CD4-positive, alpha-beta T cell (primary cell): ENCODE measurements at regions not wholly inside any gene's neighbourhood (a gene's known extent, or its start where the extent isn't known, plus 50 kb on each side); places are given as distances from the start of the nearest gene placed in this dataset.

Experiments used
- ATAC-seq: fragments of 200-7000 bp; cut with Tn5 transposase; one replicate; pipeline ENCODE4 v1.10.0; 2022; ENCODE audit warnings: mild to moderate bottlenecking; ENCODE audit not compliant: poor library complexity
- CTCF ChIA-PET: fragments of 350-600 bp; sonication (Branson Sonifier 250); formaldehyde crosslinking; loops from one replicate; lab custom pipeline; 2021; ENCODE audit warnings: antibody characterized with exemption, inconsistent platforms; lab: Charles Lee
- POLR2A ChIA-PET: fragments of 350-600 bp; sonication (Branson Sonifier 250); formaldehyde crosslinking; loops from one replicate; lab custom pipeline; 2021; ENCODE audit warnings: antibody characterized with exemption, inconsistent platforms; lab: Charles Lee
- DNase-seq, 14 experiments: peaks; one replicate each; pipeline ENCODE4 v3.0.0-alpha.2; 2013 to 2020; ENCODE audit warnings: mixed read lengths in 2 of 14
- H3K27ac ChIP-seq, 2 donors: one replicate each; pipeline versions ENCODE4 v1.5.1 to v1.7.0; 2013; ENCODE audit warnings: low read length in 2 of 2, low read depth in 1 of 2, mild to moderate bottlenecking in 1 of 2
- H3K27me3 ChIP-seq, 2 experiments: 1 replicate in 1 of 2; 2 replicates in 1 of 2; pipeline versions ENCODE4 v1.6.1 to v1.7.0; 2013; ENCODE audit warnings: low read length in 2 of 2, control low read depth in 1 of 2, mild to moderate bottlenecking in 1 of 2, moderate library complexity in 1 of 2; ENCODE audit not compliant: insufficient read depth in 2 of 2, control insufficient read depth in 1 of 2
- H3K36me3 ChIP-seq: one replicate; pipeline ENCODE4 v1.6.1; 2013; ENCODE audit warnings: low read length, control low read depth; ENCODE audit not compliant: insufficient read depth
- H3K4me1 ChIP-seq: one replicate; pipeline ENCODE4 v1.6.1; 2013; ENCODE audit warnings: low read length, control low read depth; ENCODE audit not compliant: insufficient read depth
- H3K4me3 ChIP-seq: one replicate; pipeline ENCODE4 v1.5.1; 2013; ENCODE audit warnings: mild to moderate bottlenecking, low read length, moderate library complexity
- H3K9me3 ChIP-seq, 2 experiments: 1 replicate in 1 of 2; 2 replicates in 1 of 2; pipeline versions ENCODE4 v1.6.1 to v1.7.0; 2013; ENCODE audit warnings: low read length in 2 of 2, mild to moderate bottlenecking in 2 of 2, control low read depth in 1 of 2, moderate library complexity in 1 of 2; ENCODE audit not compliant: control insufficient read depth in 1 of 2, insufficient read depth in 1 of 2
- H3K27ac Mint-ChIP-seq: one replicate; pipeline ENCODE4 v1.8.0; 2020; ENCODE audit warnings: mixed read lengths
- H3K27me3 Mint-ChIP-seq: one replicate; pipeline ENCODE4 v1.8.0; 2021; ENCODE audit warnings: mixed read lengths
- H3K36me3 Mint-ChIP-seq: one replicate; pipeline ENCODE4 v1.8.0; 2021; ENCODE audit warnings: low read depth, mixed read lengths
- H3K4me1 Mint-ChIP-seq: one replicate; pipeline ENCODE4 v1.8.0; 2021; ENCODE audit warnings: low read depth, mixed read lengths
- H3K4me3 Mint-ChIP-seq: one replicate; pipeline ENCODE4 v1.8.0; 2020; ENCODE audit warnings: mild to moderate bottlenecking, mixed read lengths
- H3K9me3 Mint-ChIP-seq: one replicate; pipeline ENCODE4 v1.8.0; 2020; ENCODE audit warnings: mixed read lengths
- intact Hi-C, 2 experiments: fragments of 100-400 bp; cut with DNase I in 1 of 2; cut with micrococcal nuclease in 1 of 2; formaldehyde crosslinking; loops; one replicate each; pipeline versions ENCODE4 v1.15.1 to v1.9.0; 2023 to 2025; cut with DNase I, micrococcal nuclease
- TF ChIP-seq, protein P1 (sequence below): fragments of 200-600 bp; IDR thresholded peaks from one replicate; pipeline ENCODE4 v1.8.0; 2022; ENCODE audit warnings: antibody characterized with exemption, mild to moderate bottlenecking

DNA sequence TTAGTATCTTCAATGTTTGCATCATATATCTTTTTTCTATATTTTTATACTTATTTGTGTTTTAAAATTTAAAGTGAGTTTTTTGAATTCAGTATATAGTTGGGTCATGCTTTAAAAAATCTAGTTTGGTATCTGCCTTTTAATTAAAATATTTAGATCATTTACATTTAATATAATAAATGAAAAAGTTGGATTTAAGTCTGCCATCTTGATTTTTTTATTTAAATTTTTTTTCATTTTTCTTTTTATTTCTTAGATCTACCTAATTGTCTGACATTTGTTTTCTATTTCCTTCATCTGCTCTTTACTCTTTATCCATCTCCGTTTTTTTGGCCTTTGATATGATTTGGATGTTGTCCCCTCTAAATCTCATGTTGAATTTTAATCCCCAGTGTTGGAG lies 50.0 kb upstream of the N4BP1 start:
- Mint-ChIP-seq H3K27ac (no peak overlapping the region), H3K4me3 (no peak overlapping the region), H3K9me3 (peaks cover 12% of the 10 kb centered on the region), H3K36me3 (peaks cover 12% of the 10 kb centered on the region), H3K4me1 (no peaks in the 10 kb centered on the region), H3K27me3 (peaks cover 6% of the 10 kb centered on the region)
- H3K9me3 ChIP-seq, result peaks cover 8 to 9% of the 10 kb centered on the region in 2 experiments
- H3K27me3 ChIP-seq, result no peaks in the 10 kb centered on the region
- intact Hi-C loops, result no loop called here
- no peak overlapping the region for H3K27ac ChIP-seq
- ATAC-seq, result no peak
- ChIA-PET POLR2A (no interaction called here), CTCF (no interaction called here)
- DNase-seq, result no peak
- H3K36me3 ChIP-seq, result no peaks in the 10 kb centered on the region
- H3K4me1 ChIP-seq, result no peaks in the 10 kb centered on the region
- TF ChIP-seq, protein P1, sequence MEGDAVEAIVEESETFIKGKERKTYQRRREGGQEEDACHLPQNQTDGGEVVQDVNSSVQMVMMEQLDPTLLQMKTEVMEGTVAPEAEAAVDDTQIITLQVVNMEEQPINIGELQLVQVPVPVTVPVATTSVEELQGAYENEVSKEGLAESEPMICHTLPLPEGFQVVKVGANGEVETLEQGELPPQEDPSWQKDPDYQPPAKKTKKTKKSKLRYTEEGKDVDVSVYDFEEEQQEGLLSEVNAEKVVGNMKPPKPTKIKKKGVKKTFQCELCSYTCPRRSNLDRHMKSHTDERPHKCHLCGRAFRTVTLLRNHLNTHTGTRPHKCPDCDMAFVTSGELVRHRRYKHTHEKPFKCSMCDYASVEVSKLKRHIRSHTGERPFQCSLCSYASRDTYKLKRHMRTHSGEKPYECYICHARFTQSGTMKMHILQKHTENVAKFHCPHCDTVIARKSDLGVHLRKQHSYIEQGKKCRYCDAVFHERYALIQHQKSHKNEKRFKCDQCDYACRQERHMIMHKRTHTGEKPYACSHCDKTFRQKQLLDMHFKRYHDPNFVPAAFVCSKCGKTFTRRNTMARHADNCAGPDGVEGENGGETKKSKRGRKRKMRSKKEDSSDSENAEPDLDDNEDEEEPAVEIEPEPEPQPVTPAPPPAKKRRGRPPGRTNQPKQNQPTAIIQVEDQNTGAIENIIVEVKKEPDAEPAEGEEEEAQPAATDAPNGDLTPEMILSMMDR, result no peak
- H3K4me3 ChIP-seq, result no peak overlapping the region
